ENCODE measurements at regions not wholly inside any gene's neighbourhood (a gene's known extent, or its start where the extent isn't known, plus 50 kb on each side); places are given as distances from the start of the nearest gene placed in this dataset.

GRCh38 chr16:79272141-79272577 is 328.4 kb downstream of the MAF start:
- TF ChIP-seq CTCF (IDR thresholded peaks at IDR 0.05): no peak
- no peak for TF ChIP-seq POLR2AphosphoS5 (IDR thresholded peaks at IDR 0.05)
- no peak for TF ChIP-seq POLR2A (IDR thresholded peaks at IDR 0.05)

All from upper lobe of left lung (tissue), 4 donors.